ENCODE measurements at regions not wholly inside any gene's neighbourhood (a gene's known extent, or its start where the extent isn't known, plus 50 kb on each side); places are given as distances from the start of the nearest gene placed in this dataset.

- Histone ChIP-seq H3K14ac (ENCODE audit: insufficient read length) (no peak overlapping the region), H4K91ac (replicated peaks; ENCODE audit: insufficient read length, low read length) (no peak overlapping the region), H2AFZ (ENCODE audit: low read length) (no peak overlapping the region), H2BK12ac (ENCODE audit: low read depth, low read length) (no peak overlapping the region), H2BK5ac (ENCODE audit: low read depth, low read length) (no peak overlapping the region), H2BK120ac (replicated peaks; ENCODE audit: low read depth, low read length) (no peak overlapping the region), H3K9ac (replicated peaks in 1 of 4; ENCODE audit: extremely low read depth in 1 of 4, low read depth in 3 of 4, low read length in 3 of 4) (no peak overlapping the region), H3K27ac (ENCODE audit: low read depth, low read length) (no peak overlapping the region), H3K4me1 (replicated peaks in 1 of 4; ENCODE audit: control insufficient read depth in 3 of 4, insufficient read depth in 4 of 4, low read length in 3 of 4) (no peaks in the 10 kb centered on the region; a peak in 1 of 7 replicates), H4K5ac (ENCODE audit: insufficient read length, low read depth, low read length) (no peak overlapping the region), H3K4me2 (ENCODE audit: insufficient read depth in 1 of 2, low read depth in 2 of 2, low read length in 2 of 2) (no peak overlapping the region), H3K79me2 (ENCODE audit: control insufficient read depth in 1 of 2, insufficient read depth in 2 of 2, low read length in 2 of 2) (no peaks in the 10 kb centered on the region), H3K56ac (replicated peaks; ENCODE audit: insufficient read length, low read depth, low read length) (no peak overlapping the region), H3K36me3 (ENCODE audit: control insufficient read depth in 2 of 4, insufficient read depth in 4 of 4, low read length in 3 of 4) (no peaks in the 10 kb centered on the region), H3K18ac (ENCODE audit: extremely low read depth, low read length) (no peak overlapping the region), H4K20me1 (replicated peaks in 1 of 2; ENCODE audit: control insufficient read depth in 1 of 2, insufficient read depth in 2 of 2, low read length in 2 of 2) (no peaks in the 10 kb centered on the region), H3K4me3 (ENCODE audit: extremely low read depth in 1 of 4, insufficient read depth in 2 of 4, low read depth in 3 of 4, low read length in 4 of 4) (no peak overlapping the region), H4K8ac (ENCODE audit: extremely low read depth, insufficient read depth, low read length) (no peak overlapping the region), H2BK20ac (ENCODE audit: low read length) (no peak overlapping the region), H3K9me3 (ENCODE audit: insufficient read depth in 2 of 2, low read depth in 1 of 2, low read length in 1 of 2) (0 out of 4 replicates have a peak, but pooled peaks cover 0 to 3% of the 10 kb centered on the region in 2 experiments), H3K27me3 (replicated peaks in 1 of 4; ENCODE audit: control insufficient read depth in 3 of 4, extremely low read depth in 1 of 4, insufficient read depth in 3 of 4, low read length in 3 of 4) (no peaks in the 10 kb centered on the region), H3K79me1 (ENCODE audit: low read depth, low read length) (no peaks in the 10 kb centered on the region), H3K23ac (ENCODE audit: insufficient read length) (no peak overlapping the region), H3K4ac (replicated peaks; ENCODE audit: insufficient read length, low read depth, low read length) (no peak overlapping the region), H2BK15ac (ENCODE audit: low read length) (no peak overlapping the region), H2AK5ac (ENCODE audit: low read depth, low read length) (no peak overlapping the region), H3K23me2 (ENCODE audit: low read depth, low read length) (no peaks in the 10 kb centered on the region)
- FAIRE-seq (no peak), DNase-seq (ENCODE audit: low read depth in 1 of 2, low spot score in 2 of 2) (no peak)
- 75% methylated on average over 5 of the region's 5 CpGs; no CpG with 5 or more reads in 1 of the 2 experiments for WGBS, 2 experiments (ENCODE audit: extremely low coverage in 1 of 2, insufficient coverage in 1 of 2, insufficient read length in 1 of 2, insufficient replicate concordance in 2 of 2, low coverage in 1 of 2, low lambda C conversion rate in 2 of 2, missing lambda C conversion rate in 1 of 2)
- CTCF ChIA-PET (ENCODE audit: partially characterized antibody) = no interaction called here
- no peak for TF ChIP-seq SP4 (IDR thresholded peaks at IDR 0.05; ENCODE audit: low read length)
- TF ChIP-seq SIRT6 (IDR thresholded peaks at IDR 0.05; ENCODE audit: low read length) = no peak
- POLR2A ChIA-PET (ENCODE audit: partially characterized antibody) = no interaction called here
These were observed 501.7 kb upstream of the SORCS1 start for GRCh38 chr10:107666214-107666613.
